ENCODE measurements at regions not wholly inside any gene's neighbourhood (a gene's known extent, or its start where the extent isn't known, plus 50 kb on each side); places are given as distances from the start of the nearest gene placed in this dataset.

DNA sequence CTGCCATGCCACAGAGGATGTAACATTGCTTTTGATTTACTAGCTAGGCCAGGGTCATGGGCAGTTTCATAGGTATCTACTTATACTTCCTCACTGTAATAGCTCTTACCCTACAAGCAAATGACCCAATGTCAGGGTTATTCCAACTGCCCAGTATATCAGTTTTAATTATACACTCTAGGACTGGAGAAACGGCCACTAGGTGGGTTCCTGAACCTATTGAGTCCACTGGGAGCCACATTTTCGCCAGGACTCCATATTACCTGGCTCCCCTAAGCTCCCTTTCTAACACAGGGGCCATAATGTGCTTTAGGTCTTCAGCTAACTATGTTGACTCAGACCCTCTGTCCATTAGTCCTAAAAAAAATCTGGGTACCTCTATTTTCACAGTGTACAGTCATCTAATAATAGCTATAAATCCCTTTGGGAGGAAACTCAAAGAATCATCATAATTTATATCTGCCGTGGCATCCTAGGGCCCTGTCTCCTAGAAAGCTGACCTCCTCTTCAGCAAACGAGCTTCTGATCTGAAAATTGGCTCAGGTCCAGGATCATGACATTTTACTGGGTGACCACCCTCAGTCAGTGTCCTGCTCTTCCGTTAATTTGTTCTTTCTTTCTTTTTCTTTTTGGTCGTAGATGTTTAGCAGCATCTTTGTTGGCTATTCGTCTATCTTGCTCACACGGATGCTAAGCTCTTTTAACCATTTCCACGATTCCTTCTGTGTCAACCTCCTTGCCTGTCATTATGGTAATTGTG lies 244.3 kb downstream of the FAM76B start:
- no CpG with 5 or more reads among the region's 9 CpGs for WGBS (ENCODE audit: extremely low coverage, insufficient coverage, insufficient read length)
- Histone ChIP-seq H3K9ac (ENCODE audit: low read length) (no peak overlapping the region), H3K79me1 (ENCODE audit: low read length) (no peaks in the 10 kb centered on the region), H2BK120ac (ENCODE audit: insufficient read depth, low read length, poor library complexity) (no peak overlapping the region), H3K4me3 (ENCODE audit: low read depth, low read length) (no peak overlapping the region), H3K14ac (ENCODE audit: low read length) (no peak overlapping the region), H3K27me3 (ENCODE audit: insufficient read depth, low read length) (no peaks in the 10 kb centered on the region), H3K4me1 (ENCODE audit: control insufficient read depth in 1 of 2, insufficient read depth in 2 of 2, low read length in 2 of 2) (peaks cover 0 to 6% of the 10 kb centered on the region in 2 experiments), H4K8ac (ENCODE audit: low read depth, low read length) (no peak overlapping the region), H2BK12ac (ENCODE audit: low read length) (no peak overlapping the region), H4K12ac (ENCODE audit: low read depth, low read length) (no peak overlapping the region), H2AFZ (ENCODE audit: insufficient read depth, low read length, poor library complexity) (no peak overlapping the region), H4K91ac (ENCODE audit: low read depth, low read length) (no peak overlapping the region), H3K9me3 (ENCODE audit: insufficient read depth, low read depth, low read length) (peaks cover 2% of the 10 kb centered on the region), H3K36me3 (ENCODE audit: control insufficient read depth in 1 of 2, insufficient read depth in 2 of 2, low read length in 2 of 2) (no peaks in the 10 kb centered on the region), H3K27ac (ENCODE audit: low read depth, low read length) (no peak overlapping the region), H2BK5ac (ENCODE audit: low read depth, low read length, poor library complexity) (no peak overlapping the region), H3K79me2 (ENCODE audit: control insufficient read depth, insufficient read depth, low read length, poor library complexity) (no peaks in the 10 kb centered on the region), H3K4ac (ENCODE audit: low read depth, low read length) (no peak overlapping the region), H3K4me2 (ENCODE audit: low read length) (no peak overlapping the region), H2AK5ac (ENCODE audit: low read length) (no peak overlapping the region), H3K18ac (ENCODE audit: low read length) (no peak overlapping the region), H3K23ac (ENCODE audit: low read length) (no peak overlapping the region)
- DNase-seq, result no peak

DNA sequence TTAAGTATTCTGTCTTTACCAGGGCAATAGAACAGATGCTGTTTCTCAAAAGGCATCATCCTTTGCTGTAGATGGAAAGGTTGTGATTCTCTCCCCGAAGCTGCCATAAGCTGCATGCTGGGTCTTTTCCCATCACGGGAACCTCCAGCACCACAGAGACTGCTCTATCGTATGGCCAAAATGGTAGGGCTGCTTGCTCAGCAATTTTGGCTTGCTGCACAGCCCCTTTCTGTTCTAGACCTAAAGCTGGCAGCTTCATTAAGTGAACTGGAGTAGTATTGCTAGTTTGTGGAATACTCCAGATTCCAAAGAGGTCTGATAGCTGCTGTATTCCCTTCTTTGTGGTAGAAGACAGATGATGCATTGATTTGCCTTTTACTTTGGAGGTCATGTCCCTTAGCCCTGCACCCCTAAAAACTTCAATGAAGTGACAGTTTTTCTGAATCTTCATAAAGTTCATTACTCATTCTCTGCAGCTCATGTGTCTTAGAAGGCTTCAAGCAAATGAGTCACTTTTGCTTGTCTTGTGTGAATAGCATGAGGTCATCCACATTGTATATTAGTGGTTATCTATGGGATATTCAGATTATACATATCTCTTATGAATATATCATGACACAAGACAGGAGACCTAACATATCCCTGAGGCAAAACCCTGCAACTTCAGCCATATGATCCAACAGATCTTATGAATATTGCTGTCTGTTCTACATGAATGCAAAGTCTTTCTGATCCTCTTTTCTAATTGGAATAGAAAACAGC lies 245.3 kb downstream of the FAM76B start:
- no peaks in the 10 kb centered on the region for H3K27me3 ChIP-seq (ENCODE audit: insufficient read depth, low read length)
- H3K4me1 ChIP-seq (ENCODE audit: control insufficient read depth in 1 of 2, insufficient read depth in 2 of 2, low read length in 2 of 2), result peaks cover 0 to 6% of the 10 kb centered on the region in 2 experiments
- no peak overlapping the region for H2BK12ac ChIP-seq (ENCODE audit: low read length)
- WGBS (ENCODE audit: extremely low coverage, insufficient coverage, insufficient read length), result no CpG with 5 or more reads among the region's 3 CpGs
- no peak overlapping the region for H3K27ac ChIP-seq (ENCODE audit: low read depth, low read length)
- no peak overlapping the region for H4K12ac ChIP-seq (ENCODE audit: low read depth, low read length)
- no peak overlapping the region for H3K9ac ChIP-seq (ENCODE audit: low read length)
- H3K4me2 ChIP-seq (ENCODE audit: low read length), result no peak overlapping the region
- H2BK120ac ChIP-seq (ENCODE audit: insufficient read depth, low read length, poor library complexity), result no peak overlapping the region
- no peak overlapping the region for H4K91ac ChIP-seq (ENCODE audit: low read depth, low read length)
- no peak overlapping the region for H3K4me3 ChIP-seq (ENCODE audit: low read depth, low read length)
- H4K8ac ChIP-seq (ENCODE audit: low read depth, low read length), result no peak overlapping the region
- H2BK5ac ChIP-seq (ENCODE audit: low read depth, low read length, poor library complexity), result no peak overlapping the region
- H3K9me3 ChIP-seq (ENCODE audit: insufficient read depth, low read depth, low read length), result peaks cover 2% of the 10 kb centered on the region
- H2AK5ac ChIP-seq (ENCODE audit: low read length), result no peak overlapping the region
- no peak overlapping the region for H3K23ac ChIP-seq (ENCODE audit: low read length)
- H3K14ac ChIP-seq (ENCODE audit: low read length), result no peak overlapping the region
- H3K79me2 ChIP-seq (ENCODE audit: control insufficient read depth, insufficient read depth, low read length, poor library complexity), result no peaks in the 10 kb centered on the region
- no peak overlapping the region for H2AFZ ChIP-seq (ENCODE audit: insufficient read depth, low read length, poor library complexity)
- H3K18ac ChIP-seq (ENCODE audit: low read length), result no peak overlapping the region
- no peaks in the 10 kb centered on the region for H3K79me1 ChIP-seq (ENCODE audit: low read length)
- no peaks in the 10 kb centered on the region for H3K36me3 ChIP-seq (ENCODE audit: control insufficient read depth in 1 of 2, insufficient read depth in 2 of 2, low read length in 2 of 2)
- no peak overlapping the region for H3K4ac ChIP-seq (ENCODE audit: low read depth, low read length)
- DNase-seq, result no peak

DNA sequence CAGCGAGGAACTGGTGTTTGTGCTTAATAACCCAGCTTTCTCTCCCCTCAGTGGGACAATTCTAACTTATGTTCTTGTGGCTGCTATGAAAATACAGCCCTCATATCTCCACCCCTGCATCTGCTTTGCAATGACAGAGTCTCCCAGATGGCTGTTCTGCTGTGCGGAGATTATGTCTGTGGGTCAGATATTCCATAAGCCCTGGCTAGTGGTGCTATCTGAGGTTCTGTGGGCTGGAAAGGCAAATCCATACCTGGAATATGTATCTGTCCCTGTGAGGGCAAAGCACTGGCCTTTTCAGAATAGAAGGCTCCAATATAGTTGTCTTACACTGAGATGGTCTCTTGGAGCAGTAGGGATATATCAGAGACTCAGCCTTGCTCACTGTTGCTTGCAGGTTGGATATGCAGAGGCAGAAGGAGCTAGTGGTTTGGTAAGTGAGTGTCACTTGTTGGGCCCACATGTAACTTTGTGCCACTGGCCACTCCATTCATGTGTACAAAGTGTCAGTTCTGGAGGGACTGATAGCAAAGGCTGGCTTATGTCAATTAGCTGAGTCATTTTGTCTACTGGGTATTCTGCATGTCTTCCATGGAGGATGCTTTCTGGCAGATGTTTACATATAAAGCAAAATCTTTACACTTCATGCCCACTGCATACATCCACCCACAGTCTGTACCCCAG lies 246.6 kb downstream of the FAM76B start:
- no CpG with 5 or more reads among the region's 2 CpGs for WGBS (ENCODE audit: extremely low coverage, insufficient coverage, insufficient read length)
- Histone ChIP-seq H4K91ac (ENCODE audit: low read depth, low read length) (no peak overlapping the region), H3K9ac (ENCODE audit: low read length) (no peak overlapping the region), H3K4me2 (ENCODE audit: low read length) (no peak overlapping the region), H3K14ac (ENCODE audit: low read length) (no peak overlapping the region), H3K23ac (ENCODE audit: low read length) (no peak overlapping the region), H3K4me3 (ENCODE audit: low read depth, low read length) (no peak overlapping the region), H3K18ac (ENCODE audit: low read length) (no peak overlapping the region), H2AK5ac (ENCODE audit: low read length) (no peak overlapping the region), H3K9me3 (ENCODE audit: insufficient read depth, low read depth, low read length) (peaks cover 2% of the 10 kb centered on the region), H3K27me3 (ENCODE audit: insufficient read depth, low read length) (no peaks in the 10 kb centered on the region), H4K12ac (ENCODE audit: low read depth, low read length) (no peak overlapping the region), H2BK5ac (ENCODE audit: low read depth, low read length, poor library complexity) (no peak overlapping the region), H3K36me3 (ENCODE audit: control insufficient read depth in 1 of 2, insufficient read depth in 2 of 2, low read length in 2 of 2) (no peaks in the 10 kb centered on the region), H3K4me1 (ENCODE audit: control insufficient read depth in 1 of 2, insufficient read depth in 2 of 2, low read length in 2 of 2) (peaks cover 0 to 6% of the 10 kb centered on the region in 2 experiments), H2AFZ (ENCODE audit: insufficient read depth, low read length, poor library complexity) (no peak overlapping the region), H3K79me2 (ENCODE audit: control insufficient read depth, insufficient read depth, low read length, poor library complexity) (no peaks in the 10 kb centered on the region), H2BK12ac (ENCODE audit: low read length) (no peak overlapping the region), H3K4ac (ENCODE audit: low read depth, low read length) (no peak overlapping the region), H4K8ac (ENCODE audit: low read depth, low read length) (no peak overlapping the region), H2BK120ac (ENCODE audit: insufficient read depth, low read length, poor library complexity) (no peak overlapping the region), H3K27ac (ENCODE audit: low read depth, low read length) (no peak overlapping the region), H3K79me1 (ENCODE audit: low read length) (no peaks in the 10 kb centered on the region)
- DNase-seq, result no peak

DNA sequence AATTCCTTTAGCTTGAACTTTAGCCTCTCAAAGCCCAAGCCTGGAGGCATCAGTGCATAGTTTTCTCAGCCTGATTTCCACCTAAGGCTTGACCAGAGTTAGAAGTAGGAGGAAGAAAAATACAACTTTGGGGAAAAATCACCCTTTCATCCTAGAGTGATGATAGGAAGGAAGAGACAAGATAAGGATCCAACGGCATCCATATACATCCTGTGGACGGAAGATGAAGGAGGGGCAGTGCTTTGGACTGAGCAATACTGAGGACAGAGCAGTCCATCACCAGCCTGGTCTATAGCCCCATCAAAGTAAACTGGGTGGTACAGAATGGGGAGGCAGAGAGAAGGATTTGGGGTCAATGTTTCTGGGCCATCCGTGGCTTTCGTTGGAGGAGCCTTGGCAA lies 247.9 kb downstream of the FAM76B start:
- peak in 1 of 2 donors; percentile 4 for DNase-seq
- Histone ChIP-seq H4K91ac (ENCODE audit: low read depth, low read length) (no peak overlapping the region), H3K9me3 (ENCODE audit: insufficient read depth, low read depth, low read length) (peaks cover 2% of the 10 kb centered on the region), H2BK120ac (ENCODE audit: insufficient read depth, low read length, poor library complexity) (no peak overlapping the region), H2BK12ac (ENCODE audit: low read length) (no peak overlapping the region), H2AFZ (ENCODE audit: insufficient read depth, low read length, poor library complexity) (no peak overlapping the region), H3K4ac (ENCODE audit: low read depth, low read length) (no peak overlapping the region), H3K23ac (ENCODE audit: low read length) (peak overlapping the region; percentile 18), H2BK5ac (ENCODE audit: low read depth, low read length, poor library complexity) (no peak overlapping the region), H3K36me3 (ENCODE audit: control insufficient read depth in 1 of 2, insufficient read depth in 2 of 2, low read length in 2 of 2) (no peaks in the 10 kb centered on the region), H3K4me3 (ENCODE audit: low read depth, low read length) (no peak overlapping the region), H3K79me1 (ENCODE audit: low read length) (no peaks in the 10 kb centered on the region), H2AK5ac (ENCODE audit: low read length) (no peak overlapping the region), H3K27ac (ENCODE audit: low read depth, low read length) (no peak overlapping the region), H4K8ac (ENCODE audit: low read depth, low read length) (no peak overlapping the region), H3K4me1 (ENCODE audit: control insufficient read depth in 1 of 2, insufficient read depth in 2 of 2, low read length in 2 of 2) (no peaks in the 10 kb centered on the region), H4K12ac (ENCODE audit: low read depth, low read length) (no peak overlapping the region), H3K79me2 (ENCODE audit: control insufficient read depth, insufficient read depth, low read length, poor library complexity) (no peaks in the 10 kb centered on the region), H3K27me3 (ENCODE audit: insufficient read depth, low read length) (no peaks in the 10 kb centered on the region), H3K18ac (ENCODE audit: low read length) (no peak overlapping the region), H3K4me2 (ENCODE audit: low read length) (no peak overlapping the region), H3K9ac (ENCODE audit: low read length) (no peak overlapping the region), H3K14ac (ENCODE audit: low read length) (no peak overlapping the region)
- no CpG with 5 or more reads among the region's 4 CpGs for WGBS (ENCODE audit: extremely low coverage, insufficient coverage, insufficient read length)
